ENCODE measurements at regions not wholly inside any gene's neighbourhood (a gene's known extent, or its start where the extent isn't known, plus 50 kb on each side); places are given as distances from the start of the nearest gene placed in this dataset.

- DNase-seq (ENCODE audit: low spot score): no peak
These were observed 59.1 kb downstream of the BOD1 start for GRCh38 chr5:173557123-173557903.

- no peak for DNase-seq (ENCODE audit: low spot score)
These were observed 60.1 kb downstream of the BOD1 start for GRCh38 chr5:173556142-173557028.

GRCh38 chr5:173554989-173555705 lies 61.3 kb downstream of the BOD1 start:
- DNase-seq (ENCODE audit: low spot score): no peak

GRCh38 chr5:173554038-173554955 lies 62.2 kb downstream of the BOD1 start:
- DNase-seq (ENCODE audit: low spot score): no peak

- DNase-seq (ENCODE audit: low spot score): no peak
These were observed 65.8 kb downstream of the BOD1 start for GRCh38 chr5:173550641-173551040.

GRCh38 chr5:173549644-173550043 lies 66.8 kb downstream of the BOD1 start:
- no peak for DNase-seq (ENCODE audit: low spot score)

- DNase-seq (ENCODE audit: low spot score): no peak
These were observed 68.9 kb downstream of the BOD1 start for GRCh38 chr5:173547579-173547978.

- DNase-seq (ENCODE audit: low spot score): no peak
These were observed 73.5 kb downstream of the BOD1 start for GRCh38 chr5:173542964-173543363.

GRCh38 chr5:173542159-173542558 lies 74.3 kb downstream of the BOD1 start:
- DNase-seq (ENCODE audit: low spot score): no peak

- no peak for DNase-seq (ENCODE audit: low spot score)
These were observed 77.8 kb downstream of the BOD1 start for GRCh38 chr5:173538654-173539053.

- no peak for DNase-seq (ENCODE audit: low spot score)
These were observed 78.4 kb downstream of the BOD1 start for GRCh38 chr5:173538018-173538417.

- no peak for DNase-seq (ENCODE audit: low spot score)
These were observed 79.2 kb downstream of the BOD1 start for GRCh38 chr5:173537228-173537627.

GRCh38 chr5:173535976-173536639 lies 80.3 kb downstream of the BOD1 start:
- DNase-seq (ENCODE audit: low spot score): peak; percentile 9

GRCh38 chr5:173535166-173535975 lies 81.1 kb downstream of the BOD1 start:
- DNase-seq (ENCODE audit: low spot score): no peak

- DNase-seq (ENCODE audit: low spot score): no peak
These were observed 81.8 kb downstream of the BOD1 start for GRCh38 chr5:173534664-173535063.

GRCh38 chr5:173534031-173534430 lies 82.4 kb downstream of the BOD1 start:
- DNase-seq (ENCODE audit: low spot score): no peak

GRCh38 chr5:173532689-173533250 lies 83.7 kb downstream of the BOD1 start:
- DNase-seq (ENCODE audit: low spot score): no peak

GRCh38 chr5:173531863-173532262 lies 84.6 kb downstream of the BOD1 start:
- DNase-seq (ENCODE audit: low spot score): no peak

- no peak for DNase-seq (ENCODE audit: low spot score)
These were observed 85.9 kb downstream of the BOD1 start for GRCh38 chr5:173530547-173530946.

GRCh38 chr5:173529861-173530260 lies 86.6 kb downstream of the BOD1 start:
- no peak for DNase-seq (ENCODE audit: low spot score)
